Activated naive CD4-positive, alpha-beta T cell treated with anti-CD3 and anti-CD28 coated beads, Interleukin-2, amount 50 U/mL, for 16 hours (primary cell): ENCODE measurements at regions not wholly inside any gene's neighbourhood (a gene's known extent, or its start where the extent isn't known, plus 50 kb on each side); places are given as distances from the start of the nearest gene placed in this dataset.
"Not testable (repeated sequence)": the region's sequence is repeated elsewhere in the genome, so short reads cannot be mapped to it uniquely, and the experiment has no call there.

ENCODE experiments used
- DNase-seq: peaks from one replicate; pipeline ENCODE4 v3.0.0-alpha.2; 2020

DNA sequence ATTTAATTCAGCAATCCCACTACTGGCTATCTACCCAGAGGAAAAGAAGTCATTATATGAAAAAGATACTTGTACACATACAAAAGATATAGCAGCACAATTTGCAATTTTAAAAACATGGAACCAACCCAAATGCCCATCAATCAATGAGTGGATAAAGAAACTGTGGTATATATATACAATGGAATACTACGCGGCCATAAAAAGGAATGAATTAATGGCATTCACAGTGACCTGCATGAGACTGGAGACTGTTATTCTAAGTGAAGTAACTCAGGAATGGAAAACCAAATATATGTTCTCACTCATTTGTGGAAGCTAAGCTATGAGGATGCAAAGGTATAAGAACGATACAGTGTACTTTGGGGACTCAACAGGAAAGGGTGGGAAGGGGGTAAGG, 102.8 kb upstream of the KCNMA1 start:
- not testable (repeated sequence) for DNase-seq

DNA sequence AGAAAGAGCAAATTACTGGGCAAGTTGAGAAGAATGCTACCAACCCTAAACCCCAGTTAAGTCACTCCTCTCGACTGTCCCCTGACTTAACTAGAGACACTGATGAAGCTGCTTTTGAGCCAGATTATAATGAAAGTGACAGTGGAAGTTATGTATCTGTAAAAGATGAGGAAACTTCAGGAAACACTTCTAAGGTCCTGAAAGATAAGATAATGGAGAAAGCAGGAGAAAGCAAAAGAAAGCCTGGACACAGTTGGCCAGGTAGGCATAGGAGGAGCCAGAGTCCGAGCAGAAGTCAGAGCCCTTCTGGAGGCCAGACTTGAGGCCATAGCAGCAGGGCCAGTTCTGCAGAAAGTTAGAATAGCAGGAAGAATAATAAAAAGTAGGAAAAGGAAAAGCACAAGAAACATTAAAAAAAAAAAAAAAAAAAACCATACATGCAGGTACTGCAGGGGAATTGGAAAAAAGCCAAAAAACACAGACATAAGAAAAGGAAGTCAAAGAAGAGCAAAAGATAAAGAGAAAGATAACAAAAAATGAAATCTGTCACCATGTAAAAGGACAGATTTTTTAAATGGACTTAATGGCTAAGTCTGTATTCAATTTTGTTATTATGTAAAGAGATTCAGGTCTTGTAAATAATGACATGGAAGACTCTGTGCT, 101.0 kb upstream of the KCNMA1 start:
- no peak for DNase-seq

- DNase-seq, result no peak
Measured at GRCh38 chr10:77737608-77738007, 100.0 kb upstream of the KCNMA1 start.

DNA sequence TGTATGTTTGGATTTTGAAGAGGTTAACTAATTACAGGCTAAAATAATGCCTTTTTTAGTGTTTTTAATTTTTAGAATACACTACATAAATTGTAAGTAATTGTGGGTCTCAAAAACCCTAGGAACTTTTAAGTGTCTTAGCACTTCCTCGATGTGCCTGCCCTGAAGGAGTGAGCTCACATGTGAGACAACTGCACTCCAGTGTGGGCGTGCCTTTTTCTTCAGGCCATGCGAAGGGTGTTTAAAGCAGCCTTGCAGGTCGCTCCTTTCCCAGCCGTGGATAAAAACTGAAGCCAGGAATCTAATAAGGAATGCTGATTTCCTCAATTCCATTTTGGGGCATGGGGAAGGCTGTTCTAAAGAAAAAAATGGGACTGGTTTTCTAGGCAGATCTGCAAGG, 97.5 kb upstream of the KCNMA1 start:
- DNase-seq, result not testable (repeated sequence)

DNA sequence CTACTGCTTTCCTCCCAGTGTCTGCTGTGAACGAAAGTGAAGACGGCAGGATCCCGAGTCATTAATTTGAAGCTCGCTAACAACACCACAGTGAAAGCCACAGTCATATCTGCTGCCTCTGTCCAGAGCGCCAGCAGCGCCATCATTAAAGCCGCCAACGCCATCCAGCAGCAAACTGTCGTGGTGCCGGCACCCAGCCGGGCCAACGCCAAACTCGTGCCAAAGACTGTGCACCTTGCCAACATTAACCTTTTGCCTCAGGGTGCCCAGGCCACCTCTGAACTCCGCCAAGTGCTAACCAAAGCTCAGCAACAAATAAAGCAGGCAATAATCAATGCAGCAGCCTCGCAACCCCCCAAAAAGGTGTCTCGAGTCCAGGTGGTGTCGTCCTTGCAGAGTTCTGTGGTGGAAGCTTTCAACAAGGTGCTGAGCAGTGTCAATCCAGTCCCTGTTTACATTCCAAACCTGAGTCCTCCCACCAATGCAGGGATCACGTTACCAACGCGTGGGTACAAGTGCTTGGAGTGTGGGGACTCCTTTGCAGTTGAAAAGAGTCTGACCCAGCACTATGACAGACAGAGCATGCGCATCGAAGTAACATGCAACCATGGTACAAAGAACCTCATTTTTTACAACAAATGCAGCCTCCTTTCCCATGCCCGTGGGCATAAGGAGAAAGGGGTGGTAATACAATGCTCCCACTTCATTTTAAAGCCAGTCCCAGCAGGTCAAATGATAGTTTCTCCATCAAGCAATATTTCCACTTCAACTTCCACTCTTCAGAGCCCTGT, 94.8 kb upstream of the KCNMA1 start:
- DNase-seq, result no peak

DNA sequence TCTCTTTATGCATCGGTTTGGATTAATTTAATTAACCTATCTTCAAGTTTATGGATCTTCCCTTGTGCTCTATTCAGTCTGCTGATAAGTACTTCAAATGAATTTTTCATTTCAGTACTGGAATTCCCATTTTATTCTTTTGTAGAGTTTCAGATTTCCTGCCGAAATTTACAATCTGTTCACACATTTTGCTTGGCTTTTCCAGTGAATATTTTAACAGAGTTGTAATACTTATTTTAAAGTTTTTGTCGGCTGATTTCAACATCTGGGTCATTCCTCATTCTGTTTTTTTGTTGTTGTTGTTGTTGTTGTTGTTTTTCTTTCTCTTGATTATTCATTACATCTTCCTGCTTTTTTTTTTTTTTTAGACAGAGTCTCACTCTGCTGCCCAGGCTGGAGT, 89.9 kb upstream of the KCNMA1 start:
- DNase-seq, result no peak

DNA sequence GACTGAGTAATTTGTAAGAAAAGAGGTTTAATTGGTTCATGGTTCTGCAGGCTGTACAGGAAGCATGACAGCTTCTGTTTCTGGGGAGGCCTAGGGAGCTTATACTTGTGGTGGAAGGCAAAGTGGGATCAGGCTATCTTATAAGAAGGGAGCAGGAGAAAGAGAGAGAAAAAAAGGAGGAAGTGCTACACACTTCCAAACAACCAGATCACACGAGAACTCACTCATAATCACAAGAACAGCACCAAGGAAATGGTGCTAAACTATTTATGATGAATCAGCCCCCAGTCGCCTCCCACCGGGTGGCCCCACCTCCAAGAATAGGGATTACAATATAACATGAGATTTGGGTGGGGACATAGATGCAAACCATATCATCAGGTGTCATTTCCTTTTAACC, 89.1 kb upstream of the KCNMA1 start:
- DNase-seq, result no peak

GRCh38 chr10:77726301-77726700, 88.7 kb upstream of the KCNMA1 start:
- DNase-seq, result no peak

- DNase-seq, result no peak
Measured at GRCh38 chr10:77724820-77725219, 87.2 kb upstream of the KCNMA1 start.

DNA sequence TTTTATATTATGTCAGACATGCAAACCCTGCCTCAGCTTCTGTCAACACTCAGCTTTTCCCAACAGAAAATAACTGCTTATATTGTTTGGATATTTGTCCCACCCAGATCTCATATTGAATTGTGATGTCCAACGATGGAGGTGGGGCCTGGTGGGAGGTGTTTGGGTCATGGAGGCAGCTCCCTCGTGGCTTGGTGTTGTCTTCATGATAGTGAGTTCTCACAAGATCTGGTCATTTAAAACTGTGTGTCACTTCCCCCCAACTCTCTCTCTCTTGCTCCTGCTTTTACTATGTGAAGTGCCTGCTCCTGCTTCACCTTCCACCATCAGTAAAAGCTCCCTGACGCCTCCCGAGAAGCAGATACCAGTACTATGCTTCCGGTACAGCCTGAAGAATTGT, 85.8 kb upstream of the KCNMA1 start:
- no peak for DNase-seq

DNA sequence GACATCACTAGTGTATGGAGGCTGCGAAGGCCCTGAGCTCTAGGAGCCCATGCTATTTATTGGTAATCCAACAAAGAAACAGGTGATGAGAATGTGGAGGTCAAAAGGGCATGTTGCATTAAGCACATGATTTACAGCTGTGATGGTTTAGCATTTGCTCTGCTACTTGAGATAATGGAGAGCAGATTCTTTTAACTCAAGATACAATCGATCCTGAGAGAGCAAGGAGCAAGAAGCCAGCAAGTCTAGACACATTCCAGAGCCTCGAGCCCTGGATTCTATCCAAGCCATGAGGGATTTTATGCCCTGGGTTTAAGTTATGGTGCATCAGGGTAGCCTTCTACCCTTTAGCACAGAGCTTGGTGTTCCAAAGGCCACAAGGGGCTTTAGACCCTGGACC, 85.3 kb upstream of the KCNMA1 start:
- DNase-seq, result not testable (repeated sequence)

DNA sequence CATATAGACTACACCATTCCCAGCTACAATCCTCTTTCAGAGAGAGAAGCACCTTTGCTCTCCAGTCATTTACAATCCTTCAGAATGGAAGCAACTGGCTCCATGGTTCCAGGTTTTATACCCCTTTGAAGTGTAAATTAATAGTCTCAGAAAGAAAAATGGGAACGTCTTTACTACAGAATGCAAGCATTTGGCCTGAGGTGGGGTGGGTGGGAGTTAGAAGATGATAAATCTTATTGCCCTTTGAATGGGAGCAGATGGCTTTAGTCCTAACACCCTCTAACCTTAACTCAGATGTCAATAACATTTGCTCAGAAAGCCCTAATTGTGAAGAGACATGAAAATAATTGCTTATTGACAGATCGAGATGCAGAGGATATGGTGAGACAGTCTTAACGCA, 84.2 kb upstream of the KCNMA1 start:
- no peak for DNase-seq

DNA sequence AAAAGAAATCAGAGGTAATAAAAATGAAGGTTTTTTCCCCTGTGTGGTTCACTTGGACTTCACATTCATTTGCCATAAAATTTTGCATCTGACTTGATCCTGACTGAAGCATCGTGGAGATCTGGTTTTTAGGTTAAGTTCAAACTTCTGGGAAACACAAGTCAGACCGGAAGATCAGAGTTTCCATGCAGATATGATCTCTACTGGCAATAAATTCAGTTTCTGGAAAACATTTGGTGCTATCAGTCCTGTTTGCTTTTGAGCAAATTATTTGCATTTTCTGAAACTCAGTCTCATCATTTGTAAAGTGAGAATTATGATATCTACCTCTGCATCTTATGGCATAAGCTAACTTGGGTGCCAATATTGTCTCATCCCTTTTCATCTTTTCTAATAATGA, 81.3 kb upstream of the KCNMA1 start:
- DNase-seq, result no peak

DNA sequence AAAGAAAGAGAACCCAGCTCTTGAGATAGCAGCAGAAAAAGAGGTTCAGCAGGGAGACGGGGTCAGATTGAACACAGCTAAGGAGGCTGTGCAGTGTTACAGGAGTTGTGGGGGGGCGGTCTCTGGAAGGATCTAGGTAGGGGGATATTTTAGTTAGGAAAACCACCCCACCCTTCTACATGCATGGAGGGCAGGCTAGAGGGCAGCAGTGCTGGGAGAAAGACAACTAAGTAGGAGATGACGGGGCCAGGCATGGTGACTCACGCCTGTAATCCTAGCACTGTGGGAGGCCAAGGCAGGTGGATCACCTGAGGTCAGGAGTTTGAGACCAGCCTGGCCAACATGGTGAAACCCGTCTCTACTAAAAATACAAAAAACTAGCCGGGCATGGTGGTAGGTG, 80.7 kb upstream of the KCNMA1 start:
- not testable (repeated sequence) for DNase-seq

- no peak for DNase-seq
Measured at GRCh38 chr10:77717336-77717735, 79.7 kb upstream of the KCNMA1 start.

DNA sequence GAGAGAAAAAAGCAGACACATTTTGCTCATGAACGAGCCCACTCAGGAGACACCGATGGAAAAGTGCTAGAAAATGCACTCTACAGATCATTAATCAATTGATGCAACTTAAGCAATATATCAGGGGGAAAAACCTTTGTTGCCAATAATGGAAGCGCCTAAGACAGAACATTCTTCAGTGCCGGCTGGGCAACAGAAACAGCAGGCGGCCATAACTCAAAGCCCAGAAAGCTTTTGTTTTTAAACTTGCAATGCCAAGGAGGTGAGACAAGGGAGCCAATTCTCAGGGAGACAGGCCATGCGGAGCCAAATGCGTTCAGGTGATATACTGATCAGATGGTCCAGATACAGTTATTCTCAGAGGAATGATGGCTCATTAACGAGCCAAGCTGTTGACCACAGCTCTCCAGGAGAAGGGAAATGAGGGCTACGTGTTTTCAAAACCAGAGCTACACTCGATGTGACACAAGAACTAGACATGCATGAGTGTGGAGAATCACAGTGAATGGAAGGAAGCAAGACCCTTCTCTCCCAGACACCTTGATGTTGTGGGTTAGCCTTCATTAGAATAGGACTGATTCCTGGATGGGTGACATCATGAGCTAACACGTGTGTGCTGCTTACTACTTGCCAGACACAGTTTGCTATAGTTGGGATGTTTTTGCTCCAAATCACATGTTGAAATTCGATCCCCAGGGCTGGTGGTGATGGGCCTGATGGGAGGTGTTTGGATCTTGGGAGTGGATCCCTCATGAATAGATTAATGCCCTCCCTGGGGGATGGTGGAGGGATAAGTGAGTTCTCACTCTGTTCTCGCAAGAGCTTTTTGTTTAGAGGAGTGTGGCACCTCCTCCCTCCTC, 79.1 kb upstream of the KCNMA1 start:
- DNase-seq, result no peak

GRCh38 chr10:77715536-77715935, 77.9 kb upstream of the KCNMA1 start:
- DNase-seq, result no peak

GRCh38 chr10:77715088-77715487, 77.5 kb upstream of the KCNMA1 start:
- no peak for DNase-seq

- no peak for DNase-seq
Measured at GRCh38 chr10:77713521-77714280, 76.1 kb upstream of the KCNMA1 start.

GRCh38 chr10:77712207-77712606, 74.6 kb upstream of the KCNMA1 start:
- DNase-seq, result no peak

- no peak for DNase-seq
Measured at GRCh38 chr10:77711683-77712049, 74.1 kb upstream of the KCNMA1 start.

- DNase-seq, result peak; percentile 65
Measured at GRCh38 chr10:77710759-77711682, 73.4 kb upstream of the KCNMA1 start.
